ENCODE measurements at regions not wholly inside any gene's neighbourhood (a gene's known extent, or its start where the extent isn't known, plus 50 kb on each side); places are given as distances from the start of the nearest gene placed in this dataset.

DNA sequence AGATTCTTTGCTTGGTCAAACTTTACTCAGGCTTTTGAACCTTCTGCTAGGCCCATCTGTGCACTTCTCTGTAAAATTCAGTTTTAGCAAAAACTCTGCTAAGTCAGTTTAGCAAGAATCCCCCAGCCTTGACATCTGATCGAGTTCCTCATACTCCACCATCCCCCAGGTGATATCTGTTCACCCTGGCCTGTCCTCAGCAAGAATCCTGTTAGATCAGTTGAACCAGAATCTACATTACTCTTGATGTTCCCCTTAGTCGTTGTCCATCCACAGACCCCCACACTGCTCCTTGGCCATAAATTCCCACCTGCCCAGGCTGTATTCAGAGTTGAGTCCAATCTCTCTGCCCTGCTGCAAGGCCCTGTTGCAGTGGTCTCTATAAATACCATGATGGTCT, 162.6 kb downstream of the ZNF674 start:
- TF ChIP-seq, protein P1, sequence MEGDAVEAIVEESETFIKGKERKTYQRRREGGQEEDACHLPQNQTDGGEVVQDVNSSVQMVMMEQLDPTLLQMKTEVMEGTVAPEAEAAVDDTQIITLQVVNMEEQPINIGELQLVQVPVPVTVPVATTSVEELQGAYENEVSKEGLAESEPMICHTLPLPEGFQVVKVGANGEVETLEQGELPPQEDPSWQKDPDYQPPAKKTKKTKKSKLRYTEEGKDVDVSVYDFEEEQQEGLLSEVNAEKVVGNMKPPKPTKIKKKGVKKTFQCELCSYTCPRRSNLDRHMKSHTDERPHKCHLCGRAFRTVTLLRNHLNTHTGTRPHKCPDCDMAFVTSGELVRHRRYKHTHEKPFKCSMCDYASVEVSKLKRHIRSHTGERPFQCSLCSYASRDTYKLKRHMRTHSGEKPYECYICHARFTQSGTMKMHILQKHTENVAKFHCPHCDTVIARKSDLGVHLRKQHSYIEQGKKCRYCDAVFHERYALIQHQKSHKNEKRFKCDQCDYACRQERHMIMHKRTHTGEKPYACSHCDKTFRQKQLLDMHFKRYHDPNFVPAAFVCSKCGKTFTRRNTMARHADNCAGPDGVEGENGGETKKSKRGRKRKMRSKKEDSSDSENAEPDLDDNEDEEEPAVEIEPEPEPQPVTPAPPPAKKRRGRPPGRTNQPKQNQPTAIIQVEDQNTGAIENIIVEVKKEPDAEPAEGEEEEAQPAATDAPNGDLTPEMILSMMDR (IDR thresholded peaks at IDR 0.05; ENCODE audit: low read depth, low read length): no peak
- TF ChIP-seq POLR2A (IDR thresholded peaks at IDR 0.05; ENCODE audit: extremely low read depth, insufficient read length) (no peak), MYC (IDR thresholded peaks at IDR 0.05; ENCODE audit: low read depth, low read length) (no peak)
- TF ChIP-seq, protein P2, sequence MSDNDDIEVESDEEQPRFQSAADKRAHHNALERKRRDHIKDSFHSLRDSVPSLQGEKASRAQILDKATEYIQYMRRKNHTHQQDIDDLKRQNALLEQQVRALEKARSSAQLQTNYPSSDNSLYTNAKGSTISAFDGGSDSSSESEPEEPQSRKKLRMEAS (IDR thresholded peaks at IDR 0.05; ENCODE audit: low read depth, low read length): no peak

Data from NB4 (cell line).